ENCODE measurements at regions not wholly inside any gene's neighbourhood (a gene's known extent, or its start where the extent isn't known, plus 50 kb on each side); places are given as distances from the start of the nearest gene placed in this dataset.
A peak's percentile ranks its signal among the peaks of the same experiment; 100 is the strongest.

DNA sequence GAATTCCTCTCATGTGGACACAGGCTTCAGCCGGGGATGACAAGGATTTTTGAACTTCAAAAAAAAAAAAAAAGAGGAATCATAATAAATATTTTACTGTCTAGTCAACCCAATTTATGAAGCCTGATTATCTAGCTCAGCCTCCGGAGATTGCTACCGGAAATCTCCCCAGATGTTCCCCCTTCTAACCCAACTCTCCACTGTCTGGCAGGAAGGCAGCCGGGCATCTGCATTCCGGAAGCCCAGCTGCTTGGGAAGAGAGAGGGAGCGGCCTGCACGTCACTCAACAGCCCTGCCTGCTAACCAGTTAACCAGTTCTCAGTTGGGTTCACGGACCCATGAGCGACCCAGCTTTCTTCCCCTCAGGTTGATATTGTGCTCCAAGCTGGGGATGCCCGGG lies 87.2 kb upstream of the POU3F3 start:
- DNase-seq (ENCODE audit: low spot score), result no peak

DNA sequence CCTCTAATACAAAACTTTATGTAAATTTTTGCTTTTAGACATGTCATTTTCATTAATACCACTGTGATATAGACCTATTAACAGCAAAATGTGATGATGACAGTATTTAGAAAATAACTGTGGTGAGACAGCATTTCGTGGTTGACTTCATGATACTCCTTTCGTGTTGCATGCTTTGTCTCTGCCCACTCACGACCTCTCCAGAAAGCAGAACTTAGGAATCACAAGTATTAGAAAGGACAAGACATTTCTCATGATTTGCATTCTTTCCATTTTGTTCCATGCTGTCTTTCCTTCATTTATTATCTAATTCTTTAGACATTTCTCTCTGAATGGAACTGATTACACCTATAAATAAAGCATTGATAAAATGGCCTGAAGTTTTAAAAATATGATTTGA lies 85.2 kb upstream of the POU3F3 start:
- DNase-seq (ENCODE audit: low spot score), result no peak

DNA sequence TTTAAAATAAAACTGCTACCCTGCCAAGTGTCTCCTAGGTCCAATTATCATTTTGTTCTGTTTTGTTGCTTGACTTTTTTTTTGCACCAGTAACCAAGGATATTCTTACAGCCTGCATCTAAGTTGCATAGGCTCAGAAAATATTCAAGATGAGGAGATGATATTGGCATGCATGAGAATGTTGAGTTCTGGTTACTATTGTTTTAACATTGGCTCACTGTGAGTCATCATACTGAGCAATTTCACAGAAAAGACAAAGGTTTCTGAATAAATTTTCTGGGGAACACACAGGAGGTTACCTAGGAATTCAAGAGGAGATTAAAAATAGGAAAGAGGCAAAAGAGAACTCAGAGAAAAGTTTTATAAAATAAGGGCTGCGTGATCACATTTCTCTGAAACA lies 84.8 kb upstream of the POU3F3 start:
- no peak for DNase-seq (ENCODE audit: low spot score)

DNA sequence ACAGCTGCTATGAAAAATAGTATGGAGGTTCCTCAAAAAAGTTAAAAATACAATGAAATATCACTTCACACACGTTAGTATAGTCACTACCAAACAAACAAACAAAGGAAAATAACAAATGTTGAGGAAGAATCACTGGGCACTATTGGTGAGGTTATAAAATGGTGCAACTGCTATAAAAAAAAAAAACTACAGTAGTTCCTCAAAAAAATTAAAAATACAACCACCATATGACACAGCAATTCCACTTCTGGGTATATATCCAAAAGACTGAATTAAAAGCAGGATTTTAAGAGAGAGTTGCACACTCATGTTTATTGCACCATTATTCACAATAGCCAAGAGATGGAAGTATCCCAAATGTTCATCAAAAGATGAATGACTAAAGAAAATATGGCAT lies 80.9 kb upstream of the POU3F3 start:
- no peak for DNase-seq (ENCODE audit: low spot score)

DNA sequence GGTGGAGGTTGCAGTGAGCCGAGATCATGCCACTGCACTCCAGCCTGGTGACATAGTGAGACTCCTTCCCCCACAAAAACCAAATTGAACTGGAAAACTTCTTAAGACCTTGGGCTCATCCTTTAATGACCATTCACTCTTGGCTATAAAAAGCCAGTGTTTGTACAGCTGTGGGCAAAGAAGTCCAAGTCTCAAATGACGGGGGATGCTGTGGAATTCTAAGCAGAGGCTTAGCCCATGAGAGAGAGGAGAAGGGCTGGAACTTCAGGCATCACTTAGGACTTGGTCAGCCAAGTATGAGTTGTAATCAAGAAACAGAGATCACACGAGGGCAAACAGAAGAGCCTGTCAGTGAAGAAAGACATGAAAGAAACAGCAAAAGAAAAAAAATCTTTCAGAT lies 79.3 kb upstream of the POU3F3 start:
- DNase-seq (ENCODE audit: low spot score), result no peak

DNA sequence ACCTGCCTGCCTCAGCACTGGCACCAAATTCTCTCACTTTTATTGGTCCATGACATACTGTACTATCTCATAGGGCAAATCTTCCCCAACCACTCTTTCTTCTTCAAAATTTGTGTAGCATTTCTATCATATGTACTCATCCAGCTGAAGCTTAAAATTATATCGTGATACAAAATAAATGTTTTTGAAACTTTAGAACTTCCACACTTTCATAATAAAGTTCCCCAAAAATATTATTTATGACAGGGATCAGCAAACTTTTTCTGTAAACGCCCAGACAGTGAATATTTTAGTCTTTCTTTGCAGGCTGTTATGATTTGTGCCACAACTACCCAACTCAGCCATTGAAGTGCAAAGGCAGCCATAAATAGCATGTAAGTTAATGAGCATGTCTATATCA lies 76.2 kb upstream of the POU3F3 start:
- no peak for DNase-seq (ENCODE audit: low spot score)

DNA sequence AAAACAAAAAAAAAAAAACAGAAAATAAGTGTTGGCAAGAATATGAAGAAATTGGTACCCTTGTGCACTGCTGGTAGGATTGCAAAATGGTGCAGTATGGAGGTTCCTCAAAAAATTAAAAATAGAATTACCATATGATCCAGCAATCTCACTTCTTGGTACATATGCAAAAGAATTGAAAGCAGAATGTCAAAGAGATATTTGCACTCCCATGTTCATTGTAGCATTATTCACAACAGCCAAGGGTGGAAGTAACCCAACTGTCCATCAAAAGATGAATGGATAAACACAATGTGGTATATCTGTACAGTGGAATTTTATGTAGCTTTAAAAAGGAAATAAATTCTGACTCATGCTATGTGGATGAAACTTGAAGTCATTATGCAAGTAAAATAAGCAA lies 72.8 kb upstream of the POU3F3 start:
- DNase-seq (ENCODE audit: low spot score), result no peak

DNA sequence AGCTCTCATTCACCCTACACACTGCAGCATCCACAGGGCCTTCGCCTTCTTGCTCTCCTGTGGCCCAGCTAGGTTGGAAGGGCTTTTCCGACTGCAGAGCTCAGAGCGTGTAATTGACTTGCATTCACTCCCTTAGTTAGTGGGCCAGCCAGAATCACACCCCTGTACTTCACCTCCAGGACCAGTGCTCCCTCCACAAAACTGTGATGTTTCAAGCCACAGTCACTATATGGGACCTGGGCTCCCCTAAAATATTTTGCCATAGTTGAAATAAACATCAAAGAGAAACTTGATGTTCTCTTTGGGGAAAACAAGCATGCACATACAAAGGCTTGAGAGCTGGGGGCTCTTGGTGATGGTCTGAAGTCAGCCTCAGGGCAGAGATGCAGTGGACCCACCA lies 69.7 kb upstream of the POU3F3 start:
- no peak for DNase-seq (ENCODE audit: low spot score)

DNA sequence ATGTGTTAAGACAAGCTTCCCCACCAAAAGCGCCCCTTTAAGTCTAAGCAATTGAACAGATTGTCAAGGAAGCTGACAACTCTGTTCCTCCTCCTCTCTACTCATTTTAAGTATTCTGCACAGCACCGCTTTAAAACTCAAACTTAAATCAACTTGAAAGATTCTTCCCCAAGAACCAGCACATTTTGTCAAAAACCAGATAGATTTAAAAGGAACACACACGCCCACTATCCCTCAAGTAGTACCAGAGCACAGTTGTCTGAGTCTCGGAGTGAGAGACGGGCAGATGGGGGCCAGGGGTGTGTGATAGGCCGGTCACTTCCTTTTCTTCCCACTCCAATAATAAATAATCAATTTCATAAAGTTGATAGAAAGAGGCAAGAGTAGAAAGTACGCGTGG lies 67.7 kb upstream of the POU3F3 start:
- no peak for DNase-seq (ENCODE audit: low spot score)

DNA sequence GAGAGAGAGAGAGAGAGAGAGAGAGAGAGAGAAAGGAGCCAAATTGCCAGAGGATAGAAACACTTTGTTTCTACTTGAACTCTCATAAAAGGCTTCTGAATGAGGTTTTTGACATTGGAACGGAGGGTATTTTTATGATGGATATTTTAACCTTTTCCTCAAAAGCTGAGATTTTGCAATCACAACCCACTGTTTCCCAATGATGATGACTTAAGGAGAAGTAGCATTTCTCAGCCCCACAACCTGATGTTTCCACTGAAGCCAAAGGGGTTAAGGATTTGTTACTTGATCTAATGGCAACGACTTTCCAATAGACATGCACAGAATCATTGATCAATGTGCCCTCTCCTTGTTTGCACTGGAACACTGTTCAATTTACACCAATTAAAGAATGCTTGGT lies 67.1 kb upstream of the POU3F3 start:
- DNase-seq (ENCODE audit: low spot score), result no peak

DNA sequence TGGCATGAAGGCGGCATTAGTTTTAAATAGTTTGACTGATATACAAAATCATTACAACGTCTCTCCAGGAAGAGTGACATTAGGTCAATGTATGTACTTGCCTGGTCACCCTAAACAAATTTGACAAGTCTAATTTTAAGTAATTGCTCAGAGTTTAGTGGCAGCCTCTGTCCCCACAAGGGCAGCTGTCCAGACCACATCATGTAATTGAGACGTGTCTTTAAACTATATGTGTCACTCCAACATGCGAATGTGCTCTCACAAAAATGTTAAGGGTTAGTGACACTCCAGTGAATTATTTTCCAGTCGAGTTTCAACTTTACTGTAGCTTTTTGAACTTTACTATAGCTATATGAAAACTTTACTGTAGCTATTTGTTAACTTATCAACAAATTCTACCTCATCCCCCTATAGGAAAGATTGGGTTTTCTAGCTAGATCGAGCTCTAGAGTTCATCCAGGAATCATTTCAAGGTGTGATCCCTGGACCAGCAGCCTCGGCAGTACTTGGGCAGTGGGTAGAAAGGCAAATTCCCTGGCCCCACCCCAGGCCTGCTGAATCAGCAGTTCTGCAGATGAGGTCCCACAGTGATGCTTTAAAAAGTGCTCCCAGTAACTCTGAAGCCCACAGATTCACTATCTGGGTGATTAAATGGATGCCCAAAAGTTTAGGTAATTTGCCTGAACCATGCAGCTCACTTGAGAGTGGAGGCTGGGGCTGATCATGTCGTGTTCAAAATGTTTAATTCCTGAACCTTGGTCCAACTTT lies 66.4 kb upstream of the POU3F3 start:
- DNase-seq (ENCODE audit: low spot score), result no peak

DNA sequence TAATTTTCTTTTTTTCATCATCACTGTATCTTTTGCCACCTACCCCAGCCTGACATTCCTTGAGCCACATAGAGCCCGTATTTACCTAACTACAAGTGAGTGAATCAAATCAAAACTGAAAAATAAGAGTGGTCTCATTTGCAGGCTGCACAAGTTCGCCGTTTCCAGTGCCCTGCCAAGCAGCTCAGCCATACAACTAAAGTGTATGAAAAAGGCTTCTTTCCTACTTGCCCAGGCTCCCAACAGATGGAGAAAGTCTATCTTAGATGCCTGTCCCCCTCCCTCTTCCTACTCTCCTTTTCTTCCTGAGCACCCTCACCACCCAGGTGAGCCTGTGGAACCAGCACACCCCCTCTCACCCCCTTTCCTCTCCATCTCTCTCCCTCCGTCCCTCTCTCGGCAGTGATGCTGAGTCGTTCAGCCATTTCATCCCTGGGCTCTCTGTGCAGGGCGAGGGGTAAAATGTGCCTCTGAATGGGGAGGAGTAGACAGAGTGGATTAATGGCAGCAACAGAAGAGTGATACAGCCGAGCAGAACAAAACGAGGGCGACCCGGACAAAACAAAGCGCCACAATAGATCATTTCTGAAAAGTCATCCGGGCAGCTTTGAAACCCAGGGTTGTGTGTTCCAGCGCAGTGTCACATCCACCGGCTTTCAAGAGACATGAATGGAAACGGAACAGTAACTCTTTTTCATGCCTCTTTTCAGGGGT lies 65.0 kb upstream of the POU3F3 start:
- peak; percentile 41 for DNase-seq (ENCODE audit: low spot score)

DNA sequence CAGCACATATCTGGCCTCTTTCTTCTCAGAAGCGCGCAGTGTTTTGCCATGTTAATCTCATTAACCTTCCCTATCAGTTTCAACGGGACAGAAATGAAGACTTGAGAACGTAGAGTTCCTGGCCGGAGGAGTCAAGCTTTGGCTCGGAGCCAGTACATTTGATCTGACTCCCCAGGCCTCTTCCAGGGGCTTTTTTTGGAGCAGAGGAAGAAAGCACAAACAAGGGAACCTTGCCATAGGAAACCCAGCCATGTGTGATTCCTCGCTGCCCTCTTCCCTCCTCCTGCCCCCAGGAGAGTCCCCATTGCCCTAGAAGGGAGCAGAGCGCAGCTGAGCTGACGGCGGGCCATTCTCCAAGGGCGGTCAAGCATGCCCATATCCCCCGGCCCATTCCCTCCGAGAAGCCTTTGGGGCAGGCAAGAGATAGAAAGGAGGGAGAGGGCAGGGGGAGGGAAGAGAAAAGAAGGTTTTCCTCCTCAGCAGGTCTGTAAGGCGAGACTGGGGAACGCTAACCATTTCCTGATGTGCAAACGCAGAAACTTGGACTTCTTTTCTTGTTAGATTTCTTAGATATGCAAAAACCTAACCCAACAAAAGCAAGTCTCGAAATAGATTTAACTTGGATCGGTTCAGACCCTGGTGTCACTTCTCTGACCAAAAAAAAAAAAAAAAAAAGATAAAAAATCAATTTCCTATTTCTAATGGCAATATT lies 63.7 kb upstream of the POU3F3 start:
- DNase-seq (ENCODE audit: low spot score), result peak; percentile 35

DNA sequence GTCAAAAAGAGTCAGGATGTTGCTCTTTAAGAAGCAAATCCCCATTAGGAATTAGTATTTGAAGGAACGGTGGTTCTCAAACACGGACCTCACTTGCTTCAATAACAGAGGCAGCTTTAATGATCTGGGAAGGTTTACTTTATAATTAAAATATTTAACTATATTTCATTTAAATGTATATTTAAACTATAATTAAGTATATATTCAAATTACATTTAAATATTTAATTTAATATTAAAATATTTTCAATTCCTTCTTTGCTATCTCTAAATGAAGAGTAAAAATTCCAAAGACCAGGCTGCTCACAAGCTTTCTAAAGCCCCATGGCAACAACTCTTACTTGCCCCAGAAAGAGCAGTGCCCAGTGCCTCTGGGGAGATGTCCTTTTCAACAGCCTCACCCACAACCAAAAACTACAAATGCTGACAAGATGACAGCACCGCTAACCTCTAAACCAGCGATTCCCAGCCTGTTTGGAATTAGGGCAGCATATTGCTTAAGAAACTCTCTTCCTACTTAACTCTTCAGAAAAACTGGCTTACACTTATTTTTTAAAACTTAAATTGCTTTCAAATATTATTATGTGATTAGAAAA lies 62.9 kb upstream of the POU3F3 start:
- no peak for DNase-seq (ENCODE audit: low spot score)

DNA sequence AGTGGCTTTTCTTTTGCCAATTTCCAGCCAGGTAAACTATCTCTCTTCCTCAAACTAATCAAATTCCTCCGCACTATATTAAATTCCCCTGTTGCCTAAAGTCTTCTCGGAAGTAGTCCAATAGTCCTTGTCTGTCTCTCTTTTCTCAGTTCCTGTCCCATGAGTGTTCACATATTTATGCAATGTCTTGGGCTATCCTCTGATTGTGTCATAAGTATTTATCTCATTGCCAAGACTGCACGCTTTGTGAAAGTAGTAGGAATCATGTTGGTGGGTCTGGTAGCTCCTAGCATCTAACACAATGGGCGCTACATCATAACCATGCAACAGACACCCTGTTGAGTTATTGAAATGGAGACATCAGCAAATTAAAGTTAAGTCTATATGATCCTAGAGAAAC lies 59.9 kb upstream of the POU3F3 start:
- DNase-seq (ENCODE audit: low spot score), result no peak

DNA sequence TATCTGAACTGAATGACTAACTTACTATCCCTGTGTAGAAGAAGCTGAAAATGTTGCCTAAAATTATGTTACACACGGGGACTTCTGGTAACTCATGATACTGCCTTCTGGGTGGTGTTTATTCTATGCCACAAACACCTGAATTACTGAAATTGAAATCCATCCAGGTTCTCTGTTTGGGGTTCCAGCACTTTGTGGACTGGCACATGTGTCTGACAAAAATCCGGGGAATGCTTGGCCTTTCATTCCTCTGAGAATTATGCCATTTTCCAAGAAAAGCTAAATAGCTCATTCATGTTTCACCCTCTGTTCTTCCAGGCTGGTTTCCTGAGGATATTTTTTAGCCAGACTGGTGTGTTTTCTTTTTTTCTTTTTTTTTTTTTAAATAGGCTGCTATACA lies 59.5 kb upstream of the POU3F3 start:
- no peak for DNase-seq (ENCODE audit: low spot score)

All from globus pallidus (tissue), 1 donor.